Smooth muscle cell (in vitro differentiated cells): ENCODE measurements at regions not wholly inside any gene's neighbourhood (a gene's known extent, or its start where the extent isn't known, plus 50 kb on each side); places are given as distances from the start of the nearest gene placed in this dataset.

Experiments used
- DNase-seq: peaks from one replicate; lab custom pipeline; 2025; ENCODE audit not compliant: unreplicated experiment; lab: John Stamatoyannopoulos, UW
- H2AFZ ChIP-seq: fragments of 200-600 bp; sonication (generic); 2 replicates; pipeline ENCODE4 v1.6.0; 2016; ENCODE audit warnings: antibody characterized with exemption, low read depth, mild to moderate bottlenecking
- H3F3A ChIP-seq: fragments of 200-600 bp; sonication (generic); 2 replicates; pipeline ENCODE4 v1.6.0; 2017; ENCODE audit warnings: antibody characterized with exemption, low read depth
- H3K27ac ChIP-seq: fragments of 200-600 bp; sonication (generic); 2 replicates; pipeline ENCODE4 v1.5.1; 2016; ENCODE audit warnings: low read depth, mild to moderate bottlenecking
- H3K27me3 ChIP-seq: fragments of 200-600 bp; sonication (generic); 2 replicates; pipeline ENCODE4 v1.6.1; 2016; ENCODE audit warnings: low read depth, mild to moderate bottlenecking
- H3K36me3 ChIP-seq: fragments of 200-600 bp; sonication (generic); 2 replicates; pipeline ENCODE4 v1.5.1; 2016; ENCODE audit warnings: low read depth
- H3K4me1 ChIP-seq: fragments of 200-600 bp; sonication (generic); 2 replicates; pipeline ENCODE4 v1.5.1; 2016; ENCODE audit warnings: low read depth
- H3K4me2 ChIP-seq: fragments of 200-600 bp; sonication (generic); 2 replicates; pipeline ENCODE4 v1.6.0; 2016; ENCODE audit warnings: mild to moderate bottlenecking
- H3K4me3 ChIP-seq: fragments of 200-600 bp; sonication (generic); 2 replicates; pipeline ENCODE4 v1.5.1; 2016; ENCODE audit warnings: mild to moderate bottlenecking
- H3K79me2 ChIP-seq: fragments of 200-600 bp; sonication (generic); 2 replicates; pipeline ENCODE4 v1.6.0; 2016; ENCODE audit warnings: low read depth, mild to moderate bottlenecking
- H3K9ac ChIP-seq: fragments of 200-600 bp; sonication (generic); 2 replicates; pipeline ENCODE4 v1.6.0; 2016; ENCODE audit warnings: low read depth
- H3K9me3 ChIP-seq: fragments of 200-600 bp; sonication (generic); replicated peaks from 2 replicates; pipeline ENCODE4 v1.5.1; 2016; ENCODE audit warnings: low read depth
- H4K20me1 ChIP-seq: fragments of 200-600 bp; sonication (generic); 2 replicates; pipeline ENCODE4 v1.6.0; 2016; ENCODE audit warnings: low read depth
- CTCF ChIP-seq: fragments of 200-600 bp; sonication (generic); IDR thresholded peaks from 2 replicates; pipeline ENCODE4 v1.5.1; 2017; ENCODE audit warnings: borderline replicate concordance, mild to moderate bottlenecking, antibody characterized with exemption; ENCODE audit not compliant: insufficient read depth, poor library complexity, severe bottlenecking
- whole genome bisulfite sequencing: methylation state at CpG from one replicate; pipeline ENCODE4 v1.1.7; 2016; ENCODE audit warnings: low lambda C conversion rate; 5-methylcytosine and 5-hydroxymethylcytosine counted together

GRCh38 chr3:72247126-72247525 lies 462.2 kb upstream of the PROK2 start:
- DNase-seq: no peak
- no peaks in the 10 kb centered on the region for H3K79me2 ChIP-seq
- H3K9ac ChIP-seq: no peak overlapping the region
- H4K20me1 ChIP-seq: no peaks in the 10 kb centered on the region
- H3K9me3 ChIP-seq: no peaks in the 10 kb centered on the region
- no peaks in the 10 kb centered on the region for H3F3A ChIP-seq
- H3K27me3 ChIP-seq: no peaks in the 10 kb centered on the region
- no peak overlapping the region for H2AFZ ChIP-seq
- H3K36me3 ChIP-seq: no peaks in the 10 kb centered on the region
- H3K4me2 ChIP-seq: no peak overlapping the region
- TF ChIP-seq CTCF: no peak
- H3K27ac ChIP-seq: no peak overlapping the region
- H3K4me1 ChIP-seq: peaks cover 6% of the 10 kb centered on the region
- H3K4me3 ChIP-seq: no peak overlapping the region
- 86% methylated on average over 7 of the region's 7 CpGs for WGBS

- Histone ChIP-seq H4K20me1 (no peaks in the 10 kb centered on the region), H3K9ac (no peak overlapping the region), H3K4me3 (no peak overlapping the region), H3F3A (no peaks in the 10 kb centered on the region), H3K9me3 (no peaks in the 10 kb centered on the region), H3K27ac (no peak overlapping the region), H3K4me1 (peaks cover 6% of the 10 kb centered on the region), H2AFZ (no peak overlapping the region), H3K4me2 (no peak overlapping the region), H3K79me2 (no peaks in the 10 kb centered on the region), H3K36me3 (no peaks in the 10 kb centered on the region), H3K27me3 (no peaks in the 10 kb centered on the region)
- TF ChIP-seq CTCF: no peak
- WGBS: 96% methylated on average over 6 of the region's 6 CpGs
- no peak for DNase-seq
Observed at GRCh38 chr3:72246685-72247084, 461.7 kb upstream of the PROK2 start.

- Histone ChIP-seq H3K9me3 (no peaks in the 10 kb centered on the region), H3K79me2 (no peaks in the 10 kb centered on the region), H3K36me3 (no peaks in the 10 kb centered on the region), H3F3A (no peaks in the 10 kb centered on the region), H3K4me1 (peaks cover 6% of the 10 kb centered on the region), H3K9ac (no peak overlapping the region), H3K4me2 (no peak overlapping the region), H3K27ac (no peak overlapping the region), H2AFZ (no peak overlapping the region), H3K27me3 (no peaks in the 10 kb centered on the region), H4K20me1 (no peaks in the 10 kb centered on the region), H3K4me3 (no peak overlapping the region)
- no peak for DNase-seq
- 75% methylated on average over 9 of the region's 9 CpGs for whole genome bisulfite sequencing
- no peak for TF ChIP-seq CTCF
Observed at GRCh38 chr3:72245183-72245811, 460.3 kb upstream of the PROK2 start.

GRCh38 chr3:72244396-72244795 lies 459.4 kb upstream of the PROK2 start:
- Histone ChIP-seq H3K79me2 (no peaks in the 10 kb centered on the region), H3K27me3 (no peaks in the 10 kb centered on the region), H4K20me1 (no peaks in the 10 kb centered on the region), H3K4me1 (peaks cover 6% of the 10 kb centered on the region), H3K9ac (no peak overlapping the region), H3K27ac (no peak overlapping the region), H3K4me2 (no peak overlapping the region), H3K9me3 (no peaks in the 10 kb centered on the region), H3K4me3 (no peak overlapping the region), H2AFZ (no peak overlapping the region), H3F3A (no peaks in the 10 kb centered on the region), H3K36me3 (no peaks in the 10 kb centered on the region)
- no peak for DNase-seq
- 77% methylated on average over 5 of the region's 5 CpGs for WGBS
- no peak for TF ChIP-seq CTCF
